ENCODE measurements at regions not wholly inside any gene's neighbourhood (a gene's known extent, or its start where the extent isn't known, plus 50 kb on each side); places are given as distances from the start of the nearest gene placed in this dataset.
"Not testable (repeated sequence)": the region's sequence is repeated elsewhere in the genome, so short reads cannot be mapped to it uniquely, and the experiment has no call there.

- no peak for DNase-seq
Observed at GRCh38 chr10:53434413-53434812, 661.8 kb upstream of the MBL2 start.

GRCh38 chr10:53432035-53432434 is 659.5 kb upstream of the MBL2 start:
- DNase-seq, result no peak

GRCh38 chr10:53430974-53431373 is 658.4 kb upstream of the MBL2 start:
- DNase-seq, result no peak

GRCh38 chr10:53430127-53430891 is 657.7 kb upstream of the MBL2 start:
- DNase-seq, result no peak

- no peak for DNase-seq
Observed at GRCh38 chr10:53422223-53422888, 649.8 kb upstream of the MBL2 start.

GRCh38 chr10:53412651-53413050 is 640.1 kb upstream of the MBL2 start:
- DNase-seq, result no peak

- DNase-seq, result no peak
Observed at GRCh38 chr10:53406532-53406931, 633.9 kb upstream of the MBL2 start.

GRCh38 chr10:53403688-53404087 is 631.1 kb upstream of the MBL2 start:
- peak in 14 of 56 donors; percentile 3 to 29 (median 6) for DNase-seq

GRCh38 chr10:53402594-53402993 is 630.0 kb upstream of the MBL2 start:
- no peak for DNase-seq

GRCh38 chr10:53401536-53401935 is 629.0 kb upstream of the MBL2 start:
- DNase-seq, result no peak

GRCh38 chr10:53396876-53397275 is 624.3 kb upstream of the MBL2 start:
- DNase-seq, result no peak

GRCh38 chr10:53395449-53395848 is 622.9 kb upstream of the MBL2 start:
- DNase-seq, result no peak

- DNase-seq, result no peak
Observed at GRCh38 chr10:53387562-53387961, 615.0 kb upstream of the MBL2 start.

GRCh38 chr10:53382543-53382942 is 610.0 kb upstream of the MBL2 start:
- DNase-seq, result no peak

- DNase-seq, result no peak
Observed at GRCh38 chr10:53379956-53380355, 607.4 kb upstream of the MBL2 start.

- DNase-seq, result no peak
Observed at GRCh38 chr10:53370347-53370746, 597.8 kb upstream of the MBL2 start.

GRCh38 chr10:53361936-53362335 is 589.4 kb upstream of the MBL2 start:
- no peak for DNase-seq

- no peak for DNase-seq
Observed at GRCh38 chr10:53361281-53361680, 588.7 kb upstream of the MBL2 start.

- not testable (repeated sequence) for DNase-seq
Observed at GRCh38 chr10:53358978-53359377, 586.4 kb upstream of the MBL2 start.

GRCh38 chr10:53358536-53358935 is 586.0 kb upstream of the MBL2 start:
- no peak for DNase-seq

- no peak for DNase-seq
Observed at GRCh38 chr10:53357587-53357986, 585.0 kb upstream of the MBL2 start.

GRCh38 chr10:53356616-53357349 is 584.2 kb upstream of the MBL2 start:
- no peak for DNase-seq

Data from amygdala (tissue), 56 donors.